AG04449 (cell line): ENCODE measurements at regions not wholly inside any gene's neighbourhood (a gene's known extent, or its start where the extent isn't known, plus 50 kb on each side); places are given as distances from the start of the nearest gene placed in this dataset.

Experiments
- CTCF ChIA-PET: fragments of 350-600 bp; formaldehyde crosslinking; extraction: SDS; loops from one replicate; lab custom pipeline; 2021; ENCODE audit warnings: antibody characterized with exemption; lab: Yijun Ruan, JAX
- POLR2A ChIA-PET: fragments of 400-600, 350-600 bp; formaldehyde crosslinking; extraction: SDS; loops from one replicate; lab custom pipeline; 2020; ENCODE audit warnings: antibody characterized with exemption, inconsistent platforms; lab: Yijun Ruan, JAX
- DNase-seq: peaks from one replicate; pipeline ENCODE4 v3.0.0-alpha.2; 2010; ENCODE audit warnings: low read depth, low spot score
- H3K4me3 ChIP-seq: 2 replicates; pipeline ENCODE4 v1.5.1; 2011; ENCODE audit warnings: low read depth, mild to moderate bottlenecking, control low read depth, low read length
- CTCF ChIP-seq: IDR thresholded peaks from one replicate; pipeline ENCODE4 v1.5.1; 2011; ENCODE audit warnings: mild to moderate bottlenecking, moderate library complexity, low read length, control low read depth, inconsistent platforms; ENCODE audit not compliant: insufficient read depth; ENCODE audit errors: missing control alignments

- ChIA-PET POLR2A (no interaction called here), CTCF (no interaction called here)
- H3K4me3 ChIP-seq = no peak overlapping the region
- no peak for DNase-seq
- no peak for TF ChIP-seq CTCF
Measured at GRCh38 chr13:90197722-90198121, 1149.8 kb upstream of the MIR17HG start.

GRCh38 chr13:90201202-90201601 lies 1146.3 kb upstream of the MIR17HG start:
- no peak for DNase-seq
- no peak overlapping the region for H3K4me3 ChIP-seq
- CTCF ChIA-PET = no interaction called here
- POLR2A ChIA-PET = no interaction called here
- no peak for TF ChIP-seq CTCF

DNA sequence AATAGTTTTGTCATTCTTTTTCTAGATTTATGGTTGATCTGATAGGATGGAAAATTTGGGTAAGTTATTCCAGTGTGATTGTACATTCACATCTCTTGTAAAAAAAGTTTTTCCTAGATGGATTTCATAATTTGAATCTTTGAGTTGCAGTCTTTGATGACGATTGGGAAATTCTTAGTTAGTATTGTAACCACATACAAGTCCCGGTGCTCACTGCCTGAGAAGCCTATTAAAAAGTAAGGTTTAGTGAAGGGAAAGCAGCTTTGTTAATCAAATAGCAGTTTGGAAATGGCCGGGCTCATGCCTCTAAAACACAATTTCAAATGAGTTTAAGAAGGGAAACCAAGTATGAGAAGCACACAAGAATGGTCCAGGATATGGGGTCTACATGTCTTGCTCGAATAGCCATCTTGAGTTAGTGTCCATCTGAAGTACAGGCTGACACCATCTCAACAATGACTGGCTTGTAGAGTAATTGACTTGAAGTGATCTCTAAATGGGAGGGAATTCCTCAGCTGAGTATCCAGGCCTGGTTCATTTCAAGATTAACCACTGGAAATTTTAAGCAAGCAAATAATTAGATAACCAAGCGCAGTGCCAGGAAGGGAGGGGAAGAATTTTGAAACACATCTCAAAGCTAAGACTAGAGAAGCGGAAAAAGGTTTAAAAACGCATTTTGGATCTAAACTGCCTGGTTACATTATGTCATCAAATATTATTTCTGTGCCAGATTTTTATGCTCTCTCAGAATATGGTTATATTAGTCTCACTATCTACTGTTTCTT lies 1145.6 kb upstream of the MIR17HG start:
- no peak overlapping the region for H3K4me3 ChIP-seq
- CTCF ChIA-PET = no interaction called here
- no peak for DNase-seq
- POLR2A ChIA-PET = no interaction called here
- no peak for TF ChIP-seq CTCF

- ChIA-PET CTCF (no interaction called here), POLR2A (no interaction called here)
- TF ChIP-seq CTCF = no peak
- DNase-seq = no peak
- H3K4me3 ChIP-seq = no peak overlapping the region
Measured at GRCh38 chr13:90205081-90205480, 1142.4 kb upstream of the MIR17HG start.

DNA sequence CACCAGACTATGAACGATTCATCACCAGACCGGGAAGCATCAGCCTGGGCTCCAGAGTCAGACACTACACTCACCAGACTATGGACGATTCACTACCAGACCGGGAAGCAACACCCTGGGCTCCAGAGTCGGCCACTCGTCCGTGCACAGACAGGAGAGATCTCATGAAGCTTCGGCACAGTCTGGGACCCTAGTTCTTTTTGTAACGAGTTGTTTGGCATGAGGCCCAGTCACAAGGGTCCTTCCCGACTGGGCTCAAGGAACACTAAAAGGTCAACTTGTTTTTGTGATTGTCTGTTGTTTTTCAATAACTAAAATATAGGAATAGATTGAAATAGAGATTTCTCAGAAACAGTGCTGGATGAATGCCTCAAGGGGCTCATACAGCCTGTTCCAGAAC lies 1141.6 kb upstream of the MIR17HG start:
- DNase-seq = no peak
- no peak overlapping the region for H3K4me3 ChIP-seq
- ChIA-PET CTCF (no interaction called here), POLR2A (no interaction called here)
- TF ChIP-seq CTCF = no peak

GRCh38 chr13:90217275-90217674 lies 1130.2 kb upstream of the MIR17HG start:
- no peak for TF ChIP-seq CTCF
- ChIA-PET CTCF (no interaction called here), POLR2A (no interaction called here)
- no peak overlapping the region for H3K4me3 ChIP-seq
- DNase-seq = no peak
